ENCODE measurements at regions not wholly inside any gene's neighbourhood (a gene's known extent, or its start where the extent isn't known, plus 50 kb on each side); places are given as distances from the start of the nearest gene placed in this dataset.
"Not testable (repeated sequence)": the region's sequence is repeated elsewhere in the genome, so short reads cannot be mapped to it uniquely, and the experiment has no call there.

- no peak overlapping the region for H3K4me3 ChIP-seq (ENCODE audit: low read depth, low read length)
- DNase-seq (ENCODE audit: low read depth): no peak
- TF ChIP-seq, protein P1, sequence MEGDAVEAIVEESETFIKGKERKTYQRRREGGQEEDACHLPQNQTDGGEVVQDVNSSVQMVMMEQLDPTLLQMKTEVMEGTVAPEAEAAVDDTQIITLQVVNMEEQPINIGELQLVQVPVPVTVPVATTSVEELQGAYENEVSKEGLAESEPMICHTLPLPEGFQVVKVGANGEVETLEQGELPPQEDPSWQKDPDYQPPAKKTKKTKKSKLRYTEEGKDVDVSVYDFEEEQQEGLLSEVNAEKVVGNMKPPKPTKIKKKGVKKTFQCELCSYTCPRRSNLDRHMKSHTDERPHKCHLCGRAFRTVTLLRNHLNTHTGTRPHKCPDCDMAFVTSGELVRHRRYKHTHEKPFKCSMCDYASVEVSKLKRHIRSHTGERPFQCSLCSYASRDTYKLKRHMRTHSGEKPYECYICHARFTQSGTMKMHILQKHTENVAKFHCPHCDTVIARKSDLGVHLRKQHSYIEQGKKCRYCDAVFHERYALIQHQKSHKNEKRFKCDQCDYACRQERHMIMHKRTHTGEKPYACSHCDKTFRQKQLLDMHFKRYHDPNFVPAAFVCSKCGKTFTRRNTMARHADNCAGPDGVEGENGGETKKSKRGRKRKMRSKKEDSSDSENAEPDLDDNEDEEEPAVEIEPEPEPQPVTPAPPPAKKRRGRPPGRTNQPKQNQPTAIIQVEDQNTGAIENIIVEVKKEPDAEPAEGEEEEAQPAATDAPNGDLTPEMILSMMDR (conservative IDR thresholded peaks at IDR 0.05; ENCODE audit: low read depth, low read length): no peak
These were observed 497.2 kb downstream of the IGSF11 start for GRCh38 chr3:118537454-118537853.

DNA sequence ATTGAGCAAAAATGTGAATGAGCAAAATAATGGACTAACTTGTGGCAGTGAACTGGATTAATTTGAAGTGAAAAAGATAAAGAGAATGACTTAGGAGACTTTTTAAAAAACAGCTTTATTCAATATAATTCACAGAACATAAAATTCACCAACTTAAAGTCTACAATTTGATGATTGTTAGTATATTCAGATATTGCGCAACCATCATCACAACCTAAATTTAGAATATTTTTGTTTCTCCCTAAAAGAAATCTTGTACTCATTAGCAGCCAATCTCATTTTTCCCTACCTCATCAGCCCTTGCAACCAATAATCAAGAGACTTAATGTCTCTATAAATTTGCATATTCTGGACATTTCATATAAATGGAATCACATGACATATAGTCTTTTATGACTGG is 496.5 kb downstream of the IGSF11 start:
- TF ChIP-seq, protein P1 (conservative IDR thresholded peaks at IDR 0.05; ENCODE audit: low read depth, low read length): no peak
- H3K4me3 ChIP-seq (ENCODE audit: low read depth, low read length): no peak overlapping the region
- no peak for DNase-seq (ENCODE audit: low read depth)

DNA sequence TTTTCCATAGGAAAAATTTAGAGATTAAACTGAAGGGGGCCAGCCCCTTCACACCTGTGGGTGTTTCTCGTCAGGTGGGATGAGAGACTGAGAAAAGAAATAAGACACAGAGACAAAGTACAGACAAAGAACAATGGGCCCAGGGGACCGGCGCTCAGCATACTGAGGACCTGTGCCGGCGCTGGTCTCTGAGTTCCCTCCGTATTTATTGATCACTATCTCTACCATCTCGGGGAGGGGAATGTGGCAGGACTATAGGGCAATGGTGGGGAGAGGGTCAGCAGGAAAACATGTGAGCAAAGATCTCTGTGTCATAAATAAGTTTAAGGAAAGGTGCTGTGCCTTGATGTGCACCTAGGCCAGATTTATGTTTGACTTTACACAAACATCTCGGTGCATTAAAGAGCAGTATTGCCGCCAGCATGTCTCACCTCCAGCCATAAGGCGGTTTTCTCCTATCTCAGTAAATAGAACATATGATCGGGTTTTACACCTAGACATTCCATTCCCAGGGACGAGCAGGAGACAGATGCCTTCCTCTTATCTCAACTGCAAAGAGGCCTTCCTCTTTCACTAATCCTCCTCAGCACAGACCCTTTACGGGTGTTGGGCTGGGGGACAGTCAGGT is 494.7 kb downstream of the IGSF11 start:
- not testable (repeated sequence) for DNase-seq (ENCODE audit: low read depth); H3K4me3 ChIP-seq (ENCODE audit: low read depth, low read length)

DNA sequence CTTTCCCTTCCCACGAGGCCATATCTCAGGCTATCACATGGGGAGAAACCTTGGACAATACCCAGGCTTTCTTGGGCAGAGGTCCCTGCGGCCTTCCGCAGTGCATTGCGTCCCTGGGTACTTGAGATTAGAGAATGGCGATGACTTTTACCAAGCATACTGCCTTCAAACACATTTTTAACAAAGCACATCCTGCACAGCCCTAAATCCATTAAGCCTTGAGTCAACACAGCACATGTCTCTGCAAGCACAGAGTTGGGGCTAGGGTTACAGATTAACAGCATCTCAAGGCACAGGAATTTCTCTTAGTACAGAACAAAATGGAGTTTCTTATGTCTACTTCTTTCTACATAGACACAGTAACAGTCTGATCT is 494.2 kb downstream of the IGSF11 start:
- DNase-seq (ENCODE audit: low read depth); H3K4me3 ChIP-seq (ENCODE audit: low read depth, low read length): not testable (repeated sequence)

DNA sequence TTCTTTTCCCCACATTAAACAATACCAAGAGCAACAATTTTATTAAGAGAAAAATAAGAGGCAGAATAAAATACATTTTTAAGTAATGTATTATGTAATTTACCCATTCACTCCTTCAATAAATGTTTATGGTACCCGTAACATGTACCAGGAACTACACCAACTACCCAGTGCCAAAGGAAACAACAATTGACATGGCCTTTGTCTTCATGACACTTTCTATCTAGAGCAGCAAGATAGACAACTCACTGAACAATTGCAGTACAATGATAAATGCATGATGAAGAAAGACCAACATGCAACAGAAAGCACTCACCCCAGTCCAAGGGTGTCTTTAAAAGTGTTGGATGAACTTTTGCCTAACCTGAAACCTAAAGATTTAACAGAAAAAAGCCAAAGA is 493.8 kb downstream of the IGSF11 start:
- TF ChIP-seq, protein P1 (conservative IDR thresholded peaks at IDR 0.05; ENCODE audit: low read depth, low read length): no peak
- no peak for DNase-seq (ENCODE audit: low read depth)
- no peak overlapping the region for H3K4me3 ChIP-seq (ENCODE audit: low read depth, low read length)

GRCh38 chr3:118541796-118542195 is 492.9 kb downstream of the IGSF11 start:
- DNase-seq (ENCODE audit: low read depth): no peak
- no peak overlapping the region for H3K4me3 ChIP-seq (ENCODE audit: low read depth, low read length)
- TF ChIP-seq, protein P1 (conservative IDR thresholded peaks at IDR 0.05; ENCODE audit: low read depth, low read length): no peak

DNA sequence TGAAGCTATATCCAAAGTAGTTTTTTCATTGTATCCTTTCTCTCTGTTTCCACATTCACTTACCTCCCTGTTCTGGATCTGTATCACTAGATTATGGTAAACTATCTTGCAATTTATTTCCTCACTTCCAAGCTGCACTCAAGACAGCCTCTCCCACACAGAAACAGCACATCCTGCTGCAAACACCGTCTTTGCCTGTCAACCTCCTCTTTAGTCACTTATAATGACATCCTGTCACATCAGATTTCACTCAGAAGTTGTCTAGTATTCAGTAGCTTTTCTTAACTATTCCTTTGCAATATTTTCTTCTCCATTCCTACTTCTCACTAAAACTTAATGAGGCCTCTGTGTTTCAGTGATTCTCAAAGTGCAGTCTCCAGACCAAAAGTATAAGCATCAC is 490.8 kb downstream of the IGSF11 start:
- no peak for DNase-seq (ENCODE audit: low read depth)
- TF ChIP-seq, protein P1 (conservative IDR thresholded peaks at IDR 0.05; ENCODE audit: low read depth, low read length): no peak
- H3K4me3 ChIP-seq (ENCODE audit: low read depth, low read length): no peak overlapping the region

GRCh38 chr3:118544458-118544857 is 490.2 kb downstream of the IGSF11 start:
- TF ChIP-seq, protein P1 (conservative IDR thresholded peaks at IDR 0.05; ENCODE audit: low read depth, low read length): no peak
- no peak for DNase-seq (ENCODE audit: low read depth)
- H3K4me3 ChIP-seq (ENCODE audit: low read depth, low read length): no peak overlapping the region

Data from epithelial cell of proximal tubule (primary cell).